T-cell (primary cell): ENCODE measurements at regions not wholly inside any gene's neighbourhood (a gene's known extent, or its start where the extent isn't known, plus 50 kb on each side); places are given as distances from the start of the nearest gene placed in this dataset.

Source experiments
- ATAC-seq, 4 experiments: fragments of 200-7000 bp in 3 of 4; fragments of 150-1000 bp in 1 of 4; cut with Tn5 transposase; replicated peaks in 1 of 4; 1 replicate in 3 of 4; 2 replicates in 1 of 4; pipeline ENCODE4 v1.10.0; 2021; ENCODE audit warnings: moderate library complexity in 3 of 4, mild to moderate bottlenecking in 2 of 4, moderate number of reproducible peaks in 1 of 4
- CTCF ChIA-PET, 2 donors: fragments of 300-600 bp; sonication (Branson Sonifier 250); formaldehyde crosslinking; loops; one replicate each; lab custom pipeline; 2022; ENCODE audit warnings: antibody characterized with exemption in 2 of 2; lab: Charles Lee
- POLR2A ChIA-PET, 2 donors: fragments of 300-600 bp; sonication (Branson Sonifier 250); formaldehyde crosslinking; loops; one replicate each; lab custom pipeline; 2022; ENCODE audit warnings: antibody characterized with exemption in 2 of 2; lab: Charles Lee
- DNase-seq, 35 experiments: peaks; one replicate each; pipeline versions ENCODE4 v3.0.0 to v3.0.0-alpha.2; 2013 to 2023
- H3K27ac ChIP-seq: one replicate; pipeline ENCODE4 v1.5.1; 2013; ENCODE audit warnings: low read length
- H3K27me3 ChIP-seq, 2 experiments: replicated peaks in 1 of 2; 1 replicate in 1 of 2; 2 replicates in 1 of 2; pipeline versions ENCODE4 v1.6.1 to v1.7.0; 2013; ENCODE audit warnings: low read length in 1 of 2, mixed read lengths in 1 of 2; ENCODE audit not compliant: control insufficient read depth in 2 of 2, insufficient read depth in 2 of 2; ENCODE audit errors: extremely low read depth in 1 of 2
- H3K36me3 ChIP-seq, 2 donors: 1 replicate in 1 of 2; 2 replicates in 1 of 2; pipeline versions ENCODE4 v1.6.1 to v1.7.0; 2013; ENCODE audit warnings: low read length in 1 of 2; ENCODE audit not compliant: control insufficient read depth in 2 of 2, insufficient read depth in 1 of 2; ENCODE audit errors: extremely low read depth in 1 of 2
- H3K4me1 ChIP-seq, 2 experiments: 1 replicate in 1 of 2; 2 replicates in 1 of 2; pipeline versions ENCODE4 v1.6.1 to v1.7.0; 2013; ENCODE audit warnings: low read length in 2 of 2, mixed read lengths in 1 of 2; ENCODE audit not compliant: insufficient read depth in 2 of 2, control insufficient read depth in 1 of 2; ENCODE audit errors: extremely low read depth in 1 of 2
- H3K4me3 ChIP-seq, 2 donors: 1 replicate in 1 of 2; 2 replicates in 1 of 2; pipeline versions ENCODE4 v1.5.1 to v1.7.0; 2013; ENCODE audit warnings: mild to moderate bottlenecking in 2 of 2, low read length in 1 of 2, moderate library complexity in 1 of 2; ENCODE audit not compliant: control insufficient read depth in 1 of 2; ENCODE audit errors: extremely low read depth in 1 of 2
- H3K9me3 ChIP-seq: 2 replicates; pipeline ENCODE4 v1.7.0; 2013
- H3K27ac Mint-ChIP-seq, 2 donors: one replicate each; pipeline ENCODE4 v1.8.0; 2020 to 2021; ENCODE audit warnings: mild to moderate bottlenecking in 2 of 2, mixed read lengths in 2 of 2
- H3K27me3 Mint-ChIP-seq, 2 donors: one replicate each; pipeline ENCODE4 v1.8.0; 2021 to 2022; ENCODE audit warnings: mixed read lengths in 2 of 2
- H3K36me3 Mint-ChIP-seq: one replicate; pipeline ENCODE4 v1.8.0; 2021; ENCODE audit warnings: mixed read lengths
- H3K4me1 Mint-ChIP-seq, 3 donors: one replicate each; pipeline ENCODE4 v1.8.0; 2020 to 2022; ENCODE audit warnings: mixed read lengths in 3 of 3, mild to moderate bottlenecking in 1 of 3
- H3K4me3 Mint-ChIP-seq, 3 donors: one replicate each; pipeline ENCODE4 v1.8.0; 2020 to 2022; ENCODE audit warnings: mild to moderate bottlenecking in 3 of 3, mixed read lengths in 3 of 3, moderate library complexity in 3 of 3
- H3K9me3 Mint-ChIP-seq, 3 donors: one replicate each; pipeline ENCODE4 v1.8.0; 2020 to 2022; ENCODE audit warnings: mixed read lengths in 3 of 3
- WGBS: methylation state at CpG from one replicate; pipeline ENCODE4 v1.1.5; 2013; ENCODE audit warnings: missing lambda C conversion rate; ENCODE audit not compliant: insufficient coverage; 5-methylcytosine and 5-hydroxymethylcytosine counted together

GRCh38 chr5:42270771-42271170 is 152.5 kb upstream of the GHR start:
- H3K27ac Mint-ChIP-seq = no peak overlapping the region
- Histone ChIP-seq H3K4me1 (no peaks in the 10 kb centered on the region), H3K27ac (no peak overlapping the region), H3K36me3 (no peaks in the 10 kb centered on the region), H3K9me3 (no peaks in the 10 kb centered on the region), H3K4me3 (no peak overlapping the region), H3K27me3 (no peaks in the 10 kb centered on the region)
- no peak for DNase-seq
- H3K9me3 Mint-ChIP-seq = peaks cover 0 to under 1% (median 0%) of the 10 kb centered on the region in 3 donors
- H3K36me3 Mint-ChIP-seq = no peaks in the 10 kb centered on the region
- CTCF ChIA-PET = no interaction called here
- no peaks in the 10 kb centered on the region for H3K4me1 Mint-ChIP-seq
- 34% methylated on average over 2 of the region's 2 CpGs for WGBS
- no peaks in the 10 kb centered on the region for H3K27me3 Mint-ChIP-seq
- H3K4me3 Mint-ChIP-seq = no peak overlapping the region
- POLR2A ChIA-PET = no interaction called here
- no peak for ATAC-seq

GRCh38 chr5:42274913-42275312 is 148.3 kb upstream of the GHR start:
- H3K4me1 Mint-ChIP-seq = no peaks in the 10 kb centered on the region
- no peaks in the 10 kb centered on the region for H3K9me3 ChIP-seq
- no peaks in the 10 kb centered on the region for H3K27me3 Mint-ChIP-seq
- H3K4me3 ChIP-seq = no peak overlapping the region
- no peaks in the 10 kb centered on the region for H3K9me3 Mint-ChIP-seq
- no peaks in the 10 kb centered on the region for H3K36me3 Mint-ChIP-seq
- no peaks in the 10 kb centered on the region for H3K27me3 ChIP-seq
- H3K27ac Mint-ChIP-seq = no peak overlapping the region
- H3K36me3 ChIP-seq = no peaks in the 10 kb centered on the region
- H3K4me3 Mint-ChIP-seq = no peak overlapping the region
- no peak overlapping the region for H3K27ac ChIP-seq
- DNase-seq (no peak), ATAC-seq (no peak)
- WGBS = 33% methylated on average over 1 of the region's 1 CpG
- no peaks in the 10 kb centered on the region for H3K4me1 ChIP-seq
- ChIA-PET CTCF (no interaction called here), POLR2A (no interaction called here)

- POLR2A ChIA-PET = interaction anchor here (0.6 to 0.7 kb wide), 2 partner anchors 8 to 221 kb away, joined by 4 read pairs; no protein-coding TSS in a partner anchor
- DNase-seq = no peak
- Mint-ChIP-seq H3K9me3 (no peaks in the 10 kb centered on the region), H3K4me3 (no peak overlapping the region), H3K36me3 (no peaks in the 10 kb centered on the region), H3K27me3 (peaks cover 0 to 8% of the 10 kb centered on the region in 2 donors), H3K27ac (no peak overlapping the region), H3K4me1 (no peaks in the 10 kb centered on the region)
- Histone ChIP-seq H3K36me3 (no peaks in the 10 kb centered on the region), H3K27ac (no peak overlapping the region), H3K4me1 (no peaks in the 10 kb centered on the region), H3K4me3 (no peak overlapping the region), H3K9me3 (no peaks in the 10 kb centered on the region), H3K27me3 (no peaks in the 10 kb centered on the region)
- WGBS = no CpG with 5 or more reads among the region's 2 CpGs
- CTCF ChIA-PET = no interaction called here
- no peak for ATAC-seq
These were observed 145.9 kb upstream of the GHR start for GRCh38 chr5:42277293-42277692.

- Histone ChIP-seq H3K27ac (no peak overlapping the region), H3K27me3 (no peaks in the 10 kb centered on the region), H3K4me1 (no peaks in the 10 kb centered on the region), H3K9me3 (no peaks in the 10 kb centered on the region), H3K36me3 (no peaks in the 10 kb centered on the region), H3K4me3 (no peak overlapping the region)
- H3K36me3 Mint-ChIP-seq = no peaks in the 10 kb centered on the region
- H3K27me3 Mint-ChIP-seq = peaks cover 0 to 8% of the 10 kb centered on the region in 2 donors
- H3K4me1 Mint-ChIP-seq = no peaks in the 10 kb centered on the region
- ATAC-seq (no peak), DNase-seq (no peak)
- POLR2A ChIA-PET = no interaction called here
- CTCF ChIA-PET = no interaction called here
- H3K4me3 Mint-ChIP-seq = no peak overlapping the region
- H3K9me3 Mint-ChIP-seq = no peaks in the 10 kb centered on the region
- H3K27ac Mint-ChIP-seq = no peak overlapping the region
These were observed 138.7 kb upstream of the GHR start for GRCh38 chr5:42284584-42284983.

GRCh38 chr5:42285230-42285629 is 138.0 kb upstream of the GHR start:
- Mint-ChIP-seq H3K9me3 (no peaks in the 10 kb centered on the region), H3K36me3 (no peaks in the 10 kb centered on the region), H3K4me3 (no peak overlapping the region), H3K4me1 (no peaks in the 10 kb centered on the region), H3K27ac (no peak overlapping the region), H3K27me3 (peaks cover 0 to 6% of the 10 kb centered on the region in 2 donors)
- H3K27ac ChIP-seq = no peak overlapping the region
- H3K9me3 ChIP-seq = no peaks in the 10 kb centered on the region
- H3K4me3 ChIP-seq = no peak overlapping the region
- ChIA-PET POLR2A (no interaction called here), CTCF (no interaction called here)
- no peak for ATAC-seq
- H3K4me1 ChIP-seq = no peaks in the 10 kb centered on the region
- no peaks in the 10 kb centered on the region for H3K36me3 ChIP-seq
- no CpG with 5 or more reads among the region's 2 CpGs for WGBS
- no peaks in the 10 kb centered on the region for H3K27me3 ChIP-seq
- DNase-seq = no peak

- Histone ChIP-seq H3K36me3 (no peaks in the 10 kb centered on the region), H3K4me3 (no peak overlapping the region), H3K27ac (no peak overlapping the region), H3K27me3 (no peaks in the 10 kb centered on the region), H3K4me1 (no peaks in the 10 kb centered on the region), H3K9me3 (no peaks in the 10 kb centered on the region)
- ATAC-seq = no peak
- no CpG with 5 or more reads among the region's 2 CpGs for WGBS
- no peak for DNase-seq
- POLR2A ChIA-PET = interaction anchor here in 1 of 2 donors (0.6 kb wide), 1 partner anchor 18 kb away, joined by 3 read pairs; no protein-coding TSS in a partner anchor
- Mint-ChIP-seq H3K27me3 (no peaks in the 10 kb centered on the region), H3K36me3 (no peaks in the 10 kb centered on the region), H3K4me3 (no peak overlapping the region), H3K9me3 (peaks cover 4 to 11% (median 6%) of the 10 kb centered on the region in 3 donors), H3K27ac (no peak overlapping the region), H3K4me1 (no peaks in the 10 kb centered on the region)
- CTCF ChIA-PET = no interaction called here
These were observed 122.7 kb upstream of the GHR start for GRCh38 chr5:42300496-42300895.

- no peaks in the 10 kb centered on the region for H3K36me3 Mint-ChIP-seq
- no peak overlapping the region for H3K27ac ChIP-seq
- H3K27me3 ChIP-seq = no peaks in the 10 kb centered on the region
- H3K4me3 Mint-ChIP-seq = no peak overlapping the region
- no peaks in the 10 kb centered on the region for H3K36me3 ChIP-seq
- H3K27ac Mint-ChIP-seq = no peak overlapping the region
- ChIA-PET CTCF (no interaction called here), POLR2A (no interaction called here)
- no peaks in the 10 kb centered on the region for H3K27me3 Mint-ChIP-seq
- 80% methylated on average over 1 of the region's 4 CpGs for WGBS
- DNase-seq = no peak
- H3K4me1 ChIP-seq = no peaks in the 10 kb centered on the region
- H3K4me1 Mint-ChIP-seq = no peaks in the 10 kb centered on the region
- peaks cover 4 to 11% (median 6%) of the 10 kb centered on the region in 3 donors for H3K9me3 Mint-ChIP-seq
- no peaks in the 10 kb centered on the region for H3K9me3 ChIP-seq
- no peak for ATAC-seq
- H3K4me3 ChIP-seq = no peak overlapping the region
These were observed 121.9 kb upstream of the GHR start for GRCh38 chr5:42301349-42301748.
